B cell (primary cell): ENCODE measurements at regions not wholly inside any gene's neighbourhood (a gene's known extent, or its start where the extent isn't known, plus 50 kb on each side); places are given as distances from the start of the nearest gene placed in this dataset.

Experiments
- ATAC-seq: fragments of 200-7000 bp; cut with Tn5 transposase; one replicate; pipeline ENCODE4 v1.10.0; 2021; ENCODE audit warnings: low read depth, mild to moderate bottlenecking, moderate number of reproducible peaks, moderate library complexity
- CTCF ChIA-PET: fragments of 350-600 bp; sonication (Branson Sonifier 250); formaldehyde crosslinking; loops from one replicate; lab custom pipeline; 2021; ENCODE audit warnings: antibody characterized with exemption, inconsistent platforms; lab: Charles Lee
- POLR2A ChIA-PET: fragments of 350-600 bp; sonication (Branson Sonifier 250); formaldehyde crosslinking; loops from one replicate; lab custom pipeline; 2021; ENCODE audit warnings: antibody characterized with exemption; lab: Charles Lee
- DNase-seq: peaks from one replicate; pipeline ENCODE4 v3.0.0; 2013
- H2AFZ ChIP-seq: 2 replicates; pipeline ENCODE4 v1.6.1; 2012; ENCODE audit warnings: mild to moderate bottlenecking, low read depth, low read length; ENCODE audit not compliant: insufficient read depth, poor library complexity, severe bottlenecking
- H3K27ac ChIP-seq, 2 donors: 1 replicate in 1 of 2; 2 replicates in 1 of 2; pipeline ENCODE4 v1.5.1; 2012 to 2013; ENCODE audit warnings: low read length in 2 of 2, mild to moderate bottlenecking in 2 of 2, moderate library complexity in 1 of 2
- H3K27me3 ChIP-seq, 4 experiments: fragments of 200-600 bp in 1 of 4; sonication (generic) in 1 of 4; replicated peaks in 1 of 4; 1 replicate in 2 of 4; 2 replicates in 2 of 4; pipeline versions ENCODE4 v1.6.1 to v1.7.0; 2013 to 2016; ENCODE audit warnings: low read length in 3 of 4, mild to moderate bottlenecking in 2 of 4, mixed read lengths in 1 of 4, moderate library complexity in 1 of 4; ENCODE audit not compliant: insufficient read depth in 4 of 4, control insufficient read depth in 3 of 4; ENCODE audit errors: control extremely low read depth in 1 of 4
- H3K36me3 ChIP-seq, 2 experiments: replicated peaks in 1 of 2; 1 replicate in 1 of 2; 2 replicates in 1 of 2; pipeline versions ENCODE4 v1.6.1 to v1.7.1; 2013; ENCODE audit warnings: low read length in 1 of 2; ENCODE audit not compliant: insufficient read depth in 2 of 2, control insufficient read depth in 1 of 2; ENCODE audit errors: control extremely low read depth in 1 of 2, extremely low read depth in 1 of 2
- H3K4me1 ChIP-seq, 2 donors: fragments of 200-600 bp in 1 of 2; sonication (generic) in 1 of 2; 1 replicate in 1 of 2; 2 replicates in 1 of 2; pipeline versions ENCODE4 v1.5.1 to v1.6.1; 2013 to 2017; ENCODE audit warnings: low read length in 2 of 2; ENCODE audit not compliant: control insufficient read depth in 2 of 2, insufficient read depth in 2 of 2
- H3K4me2 ChIP-seq: replicated peaks from 2 replicates; pipeline ENCODE3; 2012; ENCODE audit warnings: mild to moderate bottlenecking, low read depth, low read length; ENCODE audit not compliant: poor library complexity, severe bottlenecking
- H3K4me3 ChIP-seq, 5 experiments: fragments of 200-600 bp in 1 of 5; sonication (generic) in 1 of 5; 1 replicate in 3 of 5; 2 replicates in 2 of 5; pipeline versions ENCODE4 v1.5.1 to v1.7.0; 2011 to 2016; ENCODE audit warnings: low read length in 4 of 5, mild to moderate bottlenecking in 4 of 5, low read depth in 2 of 5, control low read depth in 1 of 5, moderate library complexity in 1 of 5; ENCODE audit not compliant: insufficient read depth in 1 of 5; ENCODE audit errors: control extremely low read depth in 1 of 5, extremely low read depth in 1 of 5
- H3K79me2 ChIP-seq: fragments of 200-600 bp; sonication (generic); one replicate; pipeline ENCODE4 v1.6.0; 2016; ENCODE audit warnings: low read length; ENCODE audit not compliant: control insufficient read depth, insufficient read depth
- H3K9ac ChIP-seq: fragments of 200-600 bp; sonication (generic); 2 replicates; pipeline ENCODE4 v1.6.1; 2017; ENCODE audit warnings: mild to moderate bottlenecking, low read length, moderate library complexity
- H3K9me3 ChIP-seq, 3 donors: one replicate each; pipeline versions ENCODE4 v1.6.1 to v1.7.1; 2013; ENCODE audit warnings: low read length in 2 of 3; ENCODE audit not compliant: control insufficient read depth in 2 of 3, insufficient read depth in 1 of 3; ENCODE audit errors: control extremely low read depth in 1 of 3
- H4K20me1 ChIP-seq: 2 replicates; pipeline ENCODE4 v1.6.0; 2012; ENCODE audit warnings: mild to moderate bottlenecking, low read length; ENCODE audit not compliant: insufficient read depth, control insufficient read depth, poor library complexity, severe bottlenecking
- H3K27ac Mint-ChIP-seq: one replicate; pipeline ENCODE4 v1.8.0; 2021; ENCODE audit warnings: mixed read lengths
- H3K27me3 Mint-ChIP-seq: one replicate; pipeline ENCODE4 v1.8.0; 2021; ENCODE audit warnings: mixed read lengths
- H3K4me1 Mint-ChIP-seq: one replicate; pipeline ENCODE4 v1.8.0; 2021; ENCODE audit warnings: mixed read lengths
- H3K4me3 Mint-ChIP-seq: one replicate; pipeline ENCODE4 v1.8.0; 2021; ENCODE audit warnings: mixed read lengths
- H3K9me3 Mint-ChIP-seq: one replicate; pipeline ENCODE4 v1.8.0; 2022; ENCODE audit warnings: mixed read lengths; ENCODE audit not compliant: insufficient read depth
- EZH2 ChIP-seq: IDR thresholded peaks from 2 replicates; pipeline ENCODE4 v1.6.1; 2012; ENCODE audit warnings: borderline replicate concordance, low read depth, mild to moderate bottlenecking, moderate library complexity, low read length; ENCODE audit not compliant: insufficient read depth, poor library complexity, severe bottlenecking
- WGBS: methylation state at CpG from one replicate; pipeline ENCODE4 v1.1.5; 2013; ENCODE audit warnings: missing lambda C conversion rate; ENCODE audit not compliant: insufficient coverage; 5-methylcytosine and 5-hydroxymethylcytosine counted together
- intact Hi-C: fragments of 100-400 bp; cut with micrococcal nuclease; formaldehyde crosslinking; loops from one replicate; pipeline ENCODE4 v1.10.0; 2022
- TF ChIP-seq, protein P1 (sequence below): fragments of 200-600 bp; IDR thresholded peaks from one replicate; pipeline ENCODE4 v1.8.0; 2022; ENCODE audit warnings: antibody characterized with exemption, mild to moderate bottlenecking

DNA sequence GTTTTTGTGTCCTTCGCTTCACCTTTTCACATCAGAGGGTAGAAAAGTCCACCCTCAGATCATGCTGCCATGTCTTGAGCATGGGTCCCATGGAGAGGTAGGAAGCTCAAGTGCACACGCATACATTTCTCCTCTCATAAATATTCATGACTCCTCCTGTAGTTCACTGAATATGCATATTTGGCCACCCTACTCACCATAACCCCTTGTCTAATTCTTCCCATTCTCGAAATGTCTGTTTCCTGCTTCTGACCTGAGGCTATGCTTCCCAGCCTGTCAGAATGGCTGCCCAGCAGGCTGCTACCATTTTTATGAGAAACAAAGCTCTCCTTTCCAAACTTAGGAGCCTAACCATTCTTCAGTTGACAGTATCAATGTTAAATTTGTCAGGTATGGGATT is 86.5 kb downstream of the ADRA2C start:
- H3K27me3 ChIP-seq: peaks cover 0 to 3% (median 0%) of the 10 kb centered on the region in 4 experiments
- peaks cover 25% of the 10 kb centered on the region for H3K27me3 Mint-ChIP-seq
- POLR2A ChIA-PET: no interaction called here

DNA sequence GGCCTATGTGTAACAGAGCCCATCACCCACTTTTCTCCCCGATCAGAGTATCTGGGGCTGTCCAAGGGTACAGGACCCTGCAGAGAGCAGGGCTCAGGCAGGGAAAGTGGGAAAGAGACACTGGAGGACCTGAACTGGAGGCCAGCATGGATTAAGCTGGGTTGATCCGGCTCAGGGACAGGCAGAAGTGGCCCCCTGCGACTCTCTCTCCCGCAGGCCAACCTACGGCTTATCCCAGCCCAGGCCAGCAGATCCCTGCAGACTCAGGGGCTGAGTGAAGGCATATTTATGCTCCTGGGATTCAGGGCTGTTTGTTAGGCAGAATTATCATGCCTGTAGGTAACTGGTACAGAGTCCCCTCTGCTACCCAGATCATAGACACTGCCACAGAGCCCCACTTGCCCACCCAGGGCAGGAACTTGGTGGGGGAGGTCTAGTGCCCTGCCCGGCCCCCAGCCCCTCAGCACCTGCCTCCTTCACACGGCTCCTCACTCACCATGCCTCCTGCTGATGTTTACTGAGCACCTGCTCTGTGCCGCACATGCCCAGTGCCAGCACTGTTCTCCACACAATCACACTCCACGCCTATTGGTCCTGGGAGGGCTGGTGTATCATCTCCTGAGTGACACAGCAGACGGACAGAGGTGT is 87.3 kb downstream of the ADRA2C start:
- ATAC-seq: no peak
- no peak overlapping the region for H3K27ac Mint-ChIP-seq
- TF ChIP-seq EZH2: no peak
- TF ChIP-seq, protein P1, sequence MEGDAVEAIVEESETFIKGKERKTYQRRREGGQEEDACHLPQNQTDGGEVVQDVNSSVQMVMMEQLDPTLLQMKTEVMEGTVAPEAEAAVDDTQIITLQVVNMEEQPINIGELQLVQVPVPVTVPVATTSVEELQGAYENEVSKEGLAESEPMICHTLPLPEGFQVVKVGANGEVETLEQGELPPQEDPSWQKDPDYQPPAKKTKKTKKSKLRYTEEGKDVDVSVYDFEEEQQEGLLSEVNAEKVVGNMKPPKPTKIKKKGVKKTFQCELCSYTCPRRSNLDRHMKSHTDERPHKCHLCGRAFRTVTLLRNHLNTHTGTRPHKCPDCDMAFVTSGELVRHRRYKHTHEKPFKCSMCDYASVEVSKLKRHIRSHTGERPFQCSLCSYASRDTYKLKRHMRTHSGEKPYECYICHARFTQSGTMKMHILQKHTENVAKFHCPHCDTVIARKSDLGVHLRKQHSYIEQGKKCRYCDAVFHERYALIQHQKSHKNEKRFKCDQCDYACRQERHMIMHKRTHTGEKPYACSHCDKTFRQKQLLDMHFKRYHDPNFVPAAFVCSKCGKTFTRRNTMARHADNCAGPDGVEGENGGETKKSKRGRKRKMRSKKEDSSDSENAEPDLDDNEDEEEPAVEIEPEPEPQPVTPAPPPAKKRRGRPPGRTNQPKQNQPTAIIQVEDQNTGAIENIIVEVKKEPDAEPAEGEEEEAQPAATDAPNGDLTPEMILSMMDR: no peak
- H3K9ac ChIP-seq: no peak overlapping the region
- H3K4me3 Mint-ChIP-seq: no peak overlapping the region
- intact Hi-C loops: no loop called here
- no peaks in the 10 kb centered on the region for H3K9me3 Mint-ChIP-seq
- H3K27me3 Mint-ChIP-seq: peaks cover 21% of the 10 kb centered on the region
- CTCF ChIA-PET: no interaction called here
- H3K4me2 ChIP-seq: no peak overlapping the region
- 80% methylated on average over 6 of the region's 10 CpGs for WGBS
- peaks cover 0 to 21% (median 0%) of the 10 kb centered on the region in 3 donors for H3K9me3 ChIP-seq
- no peaks in the 10 kb centered on the region for H3K79me2 ChIP-seq
- no peak for DNase-seq
- H3K27ac ChIP-seq: no peak overlapping the region
- no peak overlapping the region for H3K4me3 ChIP-seq
- H3K4me1 ChIP-seq: no peaks in the 10 kb centered on the region
- no peaks in the 10 kb centered on the region for H4K20me1 ChIP-seq
- H3K27me3 ChIP-seq: peaks cover 0 to 3% (median 0%) of the 10 kb centered on the region in 4 experiments
- H2AFZ ChIP-seq: no peak overlapping the region
- POLR2A ChIA-PET: no interaction called here
- no peaks in the 10 kb centered on the region for H3K36me3 ChIP-seq
- no peaks in the 10 kb centered on the region for H3K4me1 Mint-ChIP-seq

More for the DNA sequence above, 86.5 kb downstream of the ADRA2C start:
- Histone ChIP-seq H2AFZ (no peak overlapping the region), H3K4me2 (no peak overlapping the region), H3K79me2 (no peaks in the 10 kb centered on the region), H3K4me3 (no peak overlapping the region), H3K27ac (no peak overlapping the region), H3K36me3 (no peaks in the 10 kb centered on the region), H3K9ac (no peak overlapping the region), H4K20me1 (no peaks in the 10 kb centered on the region), H3K9me3 (peaks cover 0 to 27% (median 0%) of the 10 kb centered on the region in 3 donors), H3K4me1 (no peaks in the 10 kb centered on the region)
- DNase-seq (no peak), ATAC-seq (no peak)
- Mint-ChIP-seq H3K4me3 (no peak overlapping the region), H3K4me1 (no peaks in the 10 kb centered on the region), H3K27ac (no peak overlapping the region), H3K9me3 (no peaks in the 10 kb centered on the region)
- TF ChIP-seq, protein P1: no peak
- no peak for TF ChIP-seq EZH2
- intact Hi-C loops: no loop called here
- 69% methylated on average over 2 of the region's 3 CpGs for WGBS
- CTCF ChIA-PET: no interaction called here
